GM12878 (cell line): ENCODE measurements at regions not wholly inside any gene's neighbourhood (a gene's known extent, or its start where the extent isn't known, plus 50 kb on each side); places are given as distances from the start of the nearest gene placed in this dataset.
"Not testable (repeated sequence)": the region's sequence is repeated elsewhere in the genome, so short reads cannot be mapped to it uniquely, and the experiment has no call there.

Source experiments
- ATAC-seq: fragments of 200-7000 bp; cut with Tn5 transposase; 3 replicates; pipeline ENCODE4 v1.9.1; 2020; ENCODE audit warnings: mild to moderate bottlenecking, moderate library complexity
- BruUV-seq: library from RNA; stranded (reverse); fragments of 400-500 nt; replicated peaks from 2 replicates; lab custom pipeline; 2021; lab: Mats Ljungman, UMichigan
- CTCF ChIA-PET: fragments of 300-600 bp; sonication (Branson Sonifier 250); formaldehyde crosslinking; extraction: SDS; loops from one replicate; lab custom pipeline; 2021; ENCODE audit warnings: inconsistent platforms; lab: Yijun Ruan, JAX
- POLR2A ChIA-PET: fragments of 350-600 bp; formaldehyde crosslinking; extraction: SDS; loops from one replicate; lab custom pipeline; 2021; ENCODE audit warnings: inconsistent platforms; lab: Charles Lee
- RAD21 ChIA-PET: fragments of 300-600 bp; sonication (Branson Sonifier 250); formaldehyde crosslinking; loops from one replicate; lab custom pipeline; 2023; ENCODE audit warnings: antibody characterized with exemption; ENCODE audit not compliant: unreplicated experiment; lab: Charles Lee
- SMC1A ChIA-PET: fragments of 300-600 bp; sonication (Branson Sonifier 250); formaldehyde crosslinking; loops from one replicate; lab custom pipeline; 2023; ENCODE audit not compliant: unreplicated experiment, uncharacterized antibody; lab: Charles Lee
- DNase-seq: peaks from one replicate; pipeline ENCODE4 v3.0.0-alpha.2; 2011; ENCODE audit warnings: low read depth, low spot score
- FAIRE-seq: peaks from 3 replicates; lab custom pipeline; 2011; peaks lifted over from hg19 to GRCh38; lab: Jason Lieb, UNC
- H2AFZ ChIP-seq: 2 replicates; pipeline ENCODE4 v1.6.0; 2011; ENCODE audit warnings: low read depth, low read length, control low read depth; ENCODE audit not compliant: control insufficient read depth
- H3K27ac ChIP-seq: 2 replicates; pipeline ENCODE4 v1.5.1; 2011; ENCODE audit warnings: control low read depth; ENCODE audit not compliant: control insufficient read depth, insufficient read depth
- H3K27me3 ChIP-seq, 2 experiments: replicated peaks in 1 of 2; 2 replicates each; pipeline versions ENCODE4 v1.6.0 to v1.6.1; 2011; ENCODE audit warnings: low read length in 1 of 2; ENCODE audit not compliant: control insufficient read depth in 2 of 2, insufficient read depth in 2 of 2
- H3K36me3 ChIP-seq, 2 experiments: 2 replicates each; pipeline ENCODE4 v1.5.1; 2011; ENCODE audit warnings: low read length in 1 of 2; ENCODE audit not compliant: control insufficient read depth in 2 of 2, insufficient read depth in 2 of 2
- H3K4me1 ChIP-seq: 2 replicates; pipeline ENCODE4 v1.6.1; 2011; ENCODE audit warnings: mild to moderate bottlenecking, low read length, moderate library complexity, mixed read lengths; ENCODE audit not compliant: control insufficient read depth, insufficient read depth
- H3K4me2 ChIP-seq: 2 replicates; pipeline ENCODE4 v1.6.0; 2011; ENCODE audit warnings: control low read depth; ENCODE audit not compliant: control insufficient read depth, insufficient read depth
- H3K4me3 ChIP-seq: fragments of 200-600 bp; sonication (generic); 2 replicates; pipeline ENCODE4 v1.5.1; 2016
- H3K79me2 ChIP-seq: 2 replicates; pipeline ENCODE4 v1.6.0; 2011; ENCODE audit warnings: low read length; ENCODE audit not compliant: control insufficient read depth, insufficient read depth
- H3K9ac ChIP-seq: 2 replicates; pipeline ENCODE4 v1.8.0; 2011; ENCODE audit warnings: low read length, control low read depth, mixed read lengths; ENCODE audit not compliant: control insufficient read depth, insufficient read depth
- H3K9me3 ChIP-seq: replicated peaks from 3 replicates; pipeline ENCODE4 v1.5.1; 2011; ENCODE audit warnings: mild to moderate bottlenecking, low read length; ENCODE audit not compliant: control insufficient read depth, insufficient read depth
- H4K20me1 ChIP-seq: 2 replicates; pipeline ENCODE4 v1.6.0; 2011; ENCODE audit not compliant: control insufficient read depth, insufficient read depth
- WGBS: methylation state at CpG from one replicate; pipeline ENCODE4 v1.1.6; 2016; ENCODE audit warnings: low lambda C conversion rate; ENCODE audit not compliant: insufficient replicate concordance, insufficient coverage; ENCODE audit errors: missing lambda C conversion rate; 5-methylcytosine and 5-hydroxymethylcytosine counted together
- in situ Hi-C: fragments of 300-500 bp; cut with MboI; formaldehyde crosslinking; loops from 9 replicates; pipeline ENCODE4 v1.14.3; 2018; ENCODE audit warnings: mixed read lengths
- intact Hi-C: fragments of 100-400 bp; cut with micrococcal nuclease; formaldehyde crosslinking; loops from one replicate; pipeline ENCODE4 v1.14.2; 2022; ENCODE audit not compliant: unreplicated experiment

- RAD21 ChIA-PET: not testable (repeated sequence)
Measured at GRCh38 chr9:41697080-41697479, 432.1 kb downstream of the CNTNAP3B start.

GRCh38 chr9:41679312-41679711 is 449.9 kb downstream of the CNTNAP3B start:
- H4K20me1 ChIP-seq, H3K9ac ChIP-seq, H3K4me1 ChIP-seq, H3K9me3 ChIP-seq, CTCF ChIA-PET, DNase-seq, ATAC-seq, H3K27me3 ChIP-seq, intact Hi-C loops, SMC1A ChIA-PET, H2AFZ ChIP-seq, in situ Hi-C loops, H3K4me2 ChIP-seq, H3K79me2 ChIP-seq, POLR2A ChIA-PET, H3K27ac ChIP-seq, RAD21 ChIA-PET, FAIRE-seq, BruUV-seq, H3K4me3 ChIP-seq, H3K36me3 ChIP-seq: not testable (repeated sequence)
- whole genome bisulfite sequencing: no CpG with 5 or more reads among the region's 23 CpGs

More at GRCh38 chr9:41697080-41697479, 432.1 kb downstream of the CNTNAP3B start:
- SMC1A ChIA-PET, CTCF ChIA-PET, H3K36me3 ChIP-seq, H3K9ac ChIP-seq, DNase-seq, H3K27ac ChIP-seq, in situ Hi-C loops, FAIRE-seq, POLR2A ChIA-PET, H4K20me1 ChIP-seq, H3K4me2 ChIP-seq, H2AFZ ChIP-seq, intact Hi-C loops, H3K79me2 ChIP-seq, H3K9me3 ChIP-seq, ATAC-seq, H3K4me3 ChIP-seq, H3K4me1 ChIP-seq, H3K27me3 ChIP-seq, BruUV-seq: not testable (repeated sequence)
- 35% methylated on average over 3 of the region's 4 CpGs for WGBS

GRCh38 chr9:41663497-41664036 is 465.7 kb downstream of the CNTNAP3B start:
- H3K27ac ChIP-seq, CTCF ChIA-PET, H3K36me3 ChIP-seq, in situ Hi-C loops, BruUV-seq, H3K4me3 ChIP-seq, H3K9me3 ChIP-seq, ATAC-seq, POLR2A ChIA-PET, H2AFZ ChIP-seq, RAD21 ChIA-PET, FAIRE-seq, intact Hi-C loops, DNase-seq, H3K9ac ChIP-seq, H3K4me1 ChIP-seq, H3K4me2 ChIP-seq, H3K79me2 ChIP-seq, H4K20me1 ChIP-seq, H3K27me3 ChIP-seq, SMC1A ChIA-PET: not testable (repeated sequence)
- 75% methylated on average over 16 of the region's 29 CpGs for WGBS

- SMC1A ChIA-PET, in situ Hi-C loops, H4K20me1 ChIP-seq, H3K4me3 ChIP-seq, H3K27ac ChIP-seq, ATAC-seq, H3K36me3 ChIP-seq, H3K27me3 ChIP-seq, POLR2A ChIA-PET, H3K9me3 ChIP-seq, DNase-seq, intact Hi-C loops, RAD21 ChIA-PET, FAIRE-seq, H2AFZ ChIP-seq, BruUV-seq, H3K4me2 ChIP-seq, H3K9ac ChIP-seq, CTCF ChIA-PET, H3K4me1 ChIP-seq, H3K79me2 ChIP-seq: not testable (repeated sequence)
- 42% methylated on average over 4 of the region's 10 CpGs for WGBS
Measured at GRCh38 chr9:41658706-41659105, 469.6 kb upstream of the ZNG1F start.
